HEK293 (cell line): ENCODE measurements at regions not wholly inside any gene's neighbourhood (a gene's known extent, or its start where the extent isn't known, plus 50 kb on each side); places are given as distances from the start of the nearest gene placed in this dataset.

Source experiments
- CTCF ChIA-PET: fragments of 350-600 bp; formaldehyde crosslinking; extraction: SDS; loops from one replicate; lab custom pipeline; 2021; ENCODE audit warnings: antibody characterized with exemption; lab: Yijun Ruan, JAX
- POLR2A ChIA-PET: fragments of 300-600 bp; formaldehyde crosslinking; extraction: SDS; loops from one replicate; lab custom pipeline; 2020; ENCODE audit warnings: antibody characterized with exemption, inconsistent platforms; lab: Yijun Ruan, JAX
- H3K27ac ChIP-seq: fragments of 200-500 bp; sonication (Bioruptor generic); 2 replicates; pipeline ENCODE4 v1.5.1; 2014; ENCODE audit warnings: low read depth, low read length, control low read depth, inconsistent platforms; ENCODE audit errors: extremely low read depth
- H3K36me3 ChIP-seq, 2 experiments: fragments of 200-500 bp in 1 of 2; sonication (Bioruptor generic) in 1 of 2; 1 replicate in 1 of 2; 2 replicates in 1 of 2; pipeline ENCODE4 v1.5.1; 2014 to 2017; ENCODE audit warnings: inconsistent platforms in 2 of 2, low read length in 2 of 2; ENCODE audit not compliant: control insufficient read depth in 2 of 2, insufficient read depth in 1 of 2
- H3K4me1 ChIP-seq: fragments of 200-500 bp; sonication (Bioruptor generic); 2 replicates; pipeline ENCODE4 v1.5.1; 2014; ENCODE audit warnings: mild to moderate bottlenecking, low read length, inconsistent platforms; ENCODE audit not compliant: control insufficient read depth, insufficient read depth
- H3K4me3 ChIP-seq: 2 replicates; pipeline ENCODE4 v1.5.1; 2011; ENCODE audit warnings: low read depth, mild to moderate bottlenecking, control low read depth, low read length, moderate library complexity
- H3K9me3 ChIP-seq: fragments of 200-500 bp; sonication (Bioruptor generic); 2 replicates; pipeline ENCODE4 v1.5.1; 2014; ENCODE audit warnings: low read depth, low read length, inconsistent platforms; ENCODE audit not compliant: control insufficient read depth, insufficient read depth
- FEZF1 ChIP-seq: fragments of 450-650 bp; formaldehyde crosslinking; IDR thresholded peaks from 2 replicates; pipeline ENCODE4 v1.5.1; 2016; ENCODE audit warnings: missing biosample characterization, missing genetic modification characterization
- GFI1B ChIP-seq: fragments of 450-650 bp; formaldehyde crosslinking; IDR thresholded peaks from 2 replicates; pipeline ENCODE4 v1.5.1; 2016; ENCODE audit warnings: missing biosample characterization, missing genetic modification characterization
- GLIS2 ChIP-seq: fragments of 450-650 bp; formaldehyde crosslinking; IDR thresholded peaks from 2 replicates; pipeline ENCODE4 v1.5.1; 2016; ENCODE audit warnings: missing biosample characterization, missing genetic modification characterization
- HIC1 ChIP-seq: fragments of 450-650 bp; formaldehyde crosslinking; IDR thresholded peaks from 2 replicates; pipeline ENCODE4 v1.5.1; 2016; ENCODE audit warnings: missing biosample characterization, missing genetic modification characterization
- OSR2 ChIP-seq: fragments of 450-650 bp; formaldehyde crosslinking; IDR thresholded peaks from 2 replicates; pipeline ENCODE4 v1.5.1; 2016; ENCODE audit warnings: missing biosample characterization, missing genetic modification characterization
- OVOL3 ChIP-seq: fragments of 450-650 bp; formaldehyde crosslinking; IDR thresholded peaks from 2 replicates; pipeline ENCODE4 v1.5.1; 2016; ENCODE audit warnings: missing biosample characterization, missing genetic modification characterization
- SETDB1 ChIP-seq: IDR thresholded peaks from one replicate; pipeline ENCODE4 v1.6.1; 2017; ENCODE audit warnings: mild to moderate bottlenecking, low read length, moderate library complexity, mixed read lengths; ENCODE audit not compliant: insufficient read length
- YY2 ChIP-seq: fragments of 450-650 bp; formaldehyde crosslinking; IDR thresholded peaks from 2 replicates; pipeline ENCODE4 v1.5.1; 2016; ENCODE audit warnings: missing biosample characterization, missing genetic modification characterization
- ZFP41 ChIP-seq: fragments of 450-650 bp; formaldehyde crosslinking; IDR thresholded peaks from 2 replicates; pipeline ENCODE4 v1.5.1; 2016; ENCODE audit warnings: missing biosample characterization, missing genetic modification characterization, borderline replicate concordance
- ZNF335 ChIP-seq: fragments of 450-650 bp; formaldehyde crosslinking; conservative IDR thresholded peaks from 2 replicates; pipeline ENCODE4 v1.5.1; 2016; ENCODE audit warnings: missing biosample characterization, missing genetic modification characterization
- ZNF426 ChIP-seq: fragments of 450-650 bp; formaldehyde crosslinking; IDR thresholded peaks from 2 replicates; pipeline ENCODE4 v1.5.1; 2017; ENCODE audit warnings: missing biosample characterization, missing genetic modification characterization, mild to moderate bottlenecking, inconsistent platforms, moderate library complexity
- ZNF473 ChIP-seq: fragments of 450-650 bp; formaldehyde crosslinking; IDR thresholded peaks from 2 replicates; pipeline ENCODE4 v1.5.1; 2017; ENCODE audit warnings: missing biosample characterization, missing genetic modification characterization
- ZNF501 ChIP-seq: fragments of 450-650 bp; formaldehyde crosslinking; IDR thresholded peaks from 2 replicates; pipeline ENCODE4 v1.5.1; 2016; ENCODE audit warnings: missing biosample characterization, missing genetic modification characterization
- ZNF549 ChIP-seq: fragments of 450-650 bp; IDR thresholded peaks from 2 replicates; pipeline ENCODE4 v1.5.1; 2018; ENCODE audit warnings: missing biosample characterization, missing genetic modification characterization, mild to moderate bottlenecking, inconsistent platforms, moderate library complexity
- ZNF555 ChIP-seq: fragments of 450-650 bp; formaldehyde crosslinking; conservative IDR thresholded peaks from 2 replicates; pipeline ENCODE4 v1.5.1; 2017; ENCODE audit warnings: missing biosample characterization, mild to moderate bottlenecking, missing genetic modification characterization, inconsistent platforms
- ZNF571 ChIP-seq: fragments of 450-650 bp; formaldehyde crosslinking; IDR thresholded peaks from 2 replicates; pipeline ENCODE4 v1.5.0; 2017; ENCODE audit warnings: missing biosample characterization, missing genetic modification characterization
- ZNF776 ChIP-seq: fragments of 450-650 bp; formaldehyde crosslinking; IDR thresholded peaks from 2 replicates; pipeline ENCODE4 v1.5.0; 2017; ENCODE audit warnings: missing biosample characterization, missing genetic modification characterization, borderline replicate concordance
- ZNF777 ChIP-seq: fragments of 450-650 bp; formaldehyde crosslinking; IDR thresholded peaks from 2 replicates; pipeline ENCODE4 v1.5.1; 2017; ENCODE audit warnings: missing biosample characterization, missing genetic modification characterization, borderline replicate concordance
- ZNF830 ChIP-seq: fragments of 450-650 bp; IDR thresholded peaks from 2 replicates; pipeline ENCODE4 v1.5.0; 2018; ENCODE audit warnings: missing biosample characterization, missing genetic modification characterization, low read depth, mild to moderate bottlenecking, moderate library complexity
- ZSCAN30 ChIP-seq: fragments of 450-650 bp; IDR thresholded peaks from 2 replicates; pipeline ENCODE4 v1.5.1; 2018; ENCODE audit warnings: missing biosample characterization, mild to moderate bottlenecking, missing genetic modification characterization, moderate library complexity
- TF ChIP-seq, protein P1 (sequence below): fragments of 450-650 bp; formaldehyde crosslinking; IDR thresholded peaks from 2 replicates; pipeline ENCODE4 v1.5.0; 2017; ENCODE audit warnings: missing biosample characterization, missing genetic modification characterization, borderline replicate concordance

GRCh38 chr3:80580146-80580545 lies 812.3 kb upstream of the ROBO1 start:
- Histone ChIP-seq H3K9me3 (no peaks in the 10 kb centered on the region), H3K36me3 (no peaks in the 10 kb centered on the region), H3K4me3 (no peak overlapping the region), H3K27ac (no peak overlapping the region), H3K4me1 (no peaks in the 10 kb centered on the region)
- POLR2A ChIA-PET = no interaction called here
- no peak for TF ChIP-seq ZNF473 (tag by site-specific recombination)
- no peak for TF ChIP-seq ZNF776 (tag by site-specific recombination)
- TF ChIP-seq OSR2 (tag by site-specific recombination) = no peak
- no peak for TF ChIP-seq ZNF571 (tag by site-specific recombination)
- no peak for TF ChIP-seq HIC1 (tag by site-specific recombination)
- no peak for TF ChIP-seq ZNF555
- no peak for TF ChIP-seq GLIS2 (tag by site-specific recombination)
- no peak for TF ChIP-seq FEZF1 (tag by site-specific recombination)
- no peak for TF ChIP-seq ZNF830 (tag by site-specific recombination)
- TF ChIP-seq ZSCAN30 = no peak
- no peak for TF ChIP-seq ZNF426 (tag by site-specific recombination)
- TF ChIP-seq OVOL3 (tag by site-specific recombination) = no peak
- TF ChIP-seq ZNF549 = no peak
- TF ChIP-seq ZNF501 (tag by site-specific recombination) = no peak
- TF ChIP-seq ZNF335 (tag by site-specific recombination) = no peak
- no peak for TF ChIP-seq SETDB1
- no peak for TF ChIP-seq YY2 (tag by site-specific recombination)
- TF ChIP-seq GFI1B (tag by site-specific recombination) = no peak
- CTCF ChIA-PET = no interaction called here

GRCh38 chr3:80564391-80564790 lies 796.6 kb upstream of the ROBO1 start:
- ChIA-PET POLR2A (no interaction called here), CTCF (no interaction called here)
- Histone ChIP-seq H3K9me3 (no peaks in the 10 kb centered on the region), H3K36me3 (no peaks in the 10 kb centered on the region), H3K4me1 (no peaks in the 10 kb centered on the region), H3K27ac (no peak overlapping the region), H3K4me3 (no peak overlapping the region)
- TF ChIP-seq, protein P1, sequence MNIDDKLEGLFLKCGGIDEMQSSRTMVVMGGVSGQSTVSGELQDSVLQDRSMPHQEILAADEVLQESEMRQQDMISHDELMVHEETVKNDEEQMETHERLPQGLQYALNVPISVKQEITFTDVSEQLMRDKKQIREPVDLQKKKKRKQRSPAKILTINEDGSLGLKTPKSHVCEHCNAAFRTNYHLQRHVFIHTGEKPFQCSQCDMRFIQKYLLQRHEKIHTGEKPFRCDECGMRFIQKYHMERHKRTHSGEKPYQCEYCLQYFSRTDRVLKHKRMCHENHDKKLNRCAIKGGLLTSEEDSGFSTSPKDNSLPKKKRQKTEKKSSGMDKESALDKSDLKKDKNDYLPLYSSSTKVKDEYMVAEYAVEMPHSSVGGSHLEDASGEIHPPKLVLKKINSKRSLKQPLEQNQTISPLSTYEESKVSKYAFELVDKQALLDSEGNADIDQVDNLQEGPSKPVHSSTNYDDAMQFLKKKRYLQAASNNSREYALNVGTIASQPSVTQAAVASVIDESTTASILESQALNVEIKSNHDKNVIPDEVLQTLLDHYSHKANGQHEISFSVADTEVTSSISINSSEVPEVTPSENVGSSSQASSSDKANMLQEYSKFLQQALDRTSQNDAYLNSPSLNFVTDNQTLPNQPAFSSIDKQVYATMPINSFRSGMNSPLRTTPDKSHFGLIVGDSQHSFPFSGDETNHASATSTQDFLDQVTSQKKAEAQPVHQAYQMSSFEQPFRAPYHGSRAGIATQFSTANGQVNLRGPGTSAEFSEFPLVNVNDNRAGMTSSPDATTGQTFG (tag by site-specific recombination) = no peak
- TF ChIP-seq ZFP41 (no peak), ZNF777 (tag by site-specific recombination) (no peak)
